ENCODE measurements at regions not wholly inside any gene's neighbourhood (a gene's known extent, or its start where the extent isn't known, plus 50 kb on each side); places are given as distances from the start of the nearest gene placed in this dataset.

- WGBS, 2 experiments (ENCODE audit: extremely low coverage in 2 of 2, insufficient read length in 1 of 2): no CpG with 5 or more reads among the region's 3 CpGs
Observed at GRCh38 chr16:66144641-66145040, 221.8 kb upstream of the CDH5 start.

More at GRCh38 chr16:66144641-66145040, 221.8 kb upstream of the CDH5 start:
- no peaks in the 10 kb centered on the region for H3K79me1 ChIP-seq (ENCODE audit: low read depth in 1 of 2, low read length in 2 of 2)
- no peak overlapping the region for H4K5ac ChIP-seq (ENCODE audit: low read depth, low read length)
- BruUV-seq (replicated peaks): no TSS peak
- H2AFZ ChIP-seq (replicated peaks; ENCODE audit: low read length, poor library complexity): no peak overlapping the region
- in situ Hi-C loops (cut with MboI; ENCODE audit: low sequenced_read_pairs): no loop called here
- H3K9ac ChIP-seq (ENCODE audit: low read depth, low read length): no peak overlapping the region
- TF ChIP-seq BHLHE40 (IDR thresholded peaks at IDR 0.05; ENCODE audit: low read depth, low read length): no peak
- no peak for TF ChIP-seq RCOR1 (IDR thresholded peaks at IDR 0.05; ENCODE audit: insufficient replicate concordance, low read length)
- TF ChIP-seq RFX5 (IDR thresholded peaks at IDR 0.05; ENCODE audit: low read depth, low read length): no peak
- TF ChIP-seq CEBPB (IDR thresholded peaks at IDR 0.05; ENCODE audit: low read depth, low read length): no peak
- TF ChIP-seq RAD21 (IDR thresholded peaks at IDR 0.05; ENCODE audit: low read length): no peak
- no peak for TF ChIP-seq ELK1 (IDR thresholded peaks at IDR 0.05; ENCODE audit: borderline replicate concordance, low read depth, low read length)
- TF ChIP-seq USF2 (IDR thresholded peaks at IDR 0.05; ENCODE audit: low read depth, low read length): no peak
- no peak for TF ChIP-seq SMC3 (IDR thresholded peaks at IDR 0.05; ENCODE audit: low read depth, low read length)
- TF ChIP-seq CHD1 (IDR thresholded peaks at IDR 0.05; ENCODE audit: low read depth, low read length): no peak
- TF ChIP-seq MAZ (IDR thresholded peaks at IDR 0.05; ENCODE audit: borderline replicate concordance, low read depth, low read length): no peak
- TF ChIP-seq NFE2L2 (IDR thresholded peaks at IDR 0.05; ENCODE audit: low read depth, low read length): no peak
- no peak for TF ChIP-seq POLR2A (IDR thresholded peaks at IDR 0.05; ENCODE audit: low read depth, low read length)
- no peaks in the 10 kb centered on the region for H3K36me3 ChIP-seq (ENCODE audit: control insufficient read depth, insufficient read depth, low read length)
- H3K23ac ChIP-seq (ENCODE audit: low read depth, low read length): no peak overlapping the region
- H2BK20ac ChIP-seq (ENCODE audit: low read depth, low read length): no peak overlapping the region
- ChIA-PET CTCF (no interaction called here), POLR2A (ENCODE audit: unreplicated experiment) (no interaction called here)
- no peak overlapping the region for H3K56ac ChIP-seq (ENCODE audit: extremely low read depth, insufficient read depth, low read length)
- H3K9me3 ChIP-seq (ENCODE audit: control insufficient read depth, insufficient read depth, low read length): no peaks in the 10 kb centered on the region; the same call in 1 of the 2 replicates
- no peak overlapping the region; the same call in 1 of the 2 replicates for H3K14ac ChIP-seq (replicated peaks; ENCODE audit: low read depth, low read length)
- no peaks in the 10 kb centered on the region for H4K20me1 ChIP-seq (ENCODE audit: insufficient read depth, low read length)
- ATAC-seq (ENCODE audit: low read depth) (no peak), DNase-seq (no peak)
- H4K8ac ChIP-seq (ENCODE audit: low read depth in 2 of 2, low read length in 2 of 2): no peak overlapping the region
- H2AK5ac ChIP-seq (ENCODE audit: low read depth, low read length): no peak overlapping the region
- H3K9me1 ChIP-seq (ENCODE audit: insufficient read depth, low read length): no peaks in the 10 kb centered on the region
- dilution Hi-C loops (cut with HindIII; ENCODE audit: low sequenced_read_pairs, unreplicated experiment): no loop called here
- no peak overlapping the region for H2BK5ac ChIP-seq (ENCODE audit: low read depth, low read length, poor library complexity, severe bottlenecking)
- 0 out of 2 replicates have a peak overlapping the region, but pooled peaks have one; percentile 21 for H2BK120ac ChIP-seq (ENCODE audit: low read depth, low read length)
- H3K27me3 ChIP-seq (ENCODE audit: control insufficient read depth, insufficient read depth, low read length): no peaks in the 10 kb centered on the region
- no peak overlapping the region for H3K4me3 ChIP-seq (ENCODE audit: insufficient read depth, low read depth, low read length)
- H4K91ac ChIP-seq (ENCODE audit: insufficient read depth, low read depth, low read length): 0 out of 2 replicates have a peak overlapping the region, but pooled peaks have one; percentile 41
- H3K27ac ChIP-seq (ENCODE audit: insufficient read depth, low read length): no peak overlapping the region
- H3K4me2 ChIP-seq (ENCODE audit: low read depth, low read length): no peak overlapping the region
- peaks cover 3% of the 10 kb centered on the region; the same call in 1 of the 2 replicates for H3K4me1 ChIP-seq (ENCODE audit: control insufficient read depth, insufficient read depth, low read length)
- H2AK9ac ChIP-seq (replicated peaks; ENCODE audit: low read depth, low read length, poor library complexity): no peak overlapping the region
- H2BK15ac ChIP-seq (ENCODE audit: low read depth, low read length): no peak overlapping the region
- no peak overlapping the region for H3K4ac ChIP-seq (ENCODE audit: low read depth, low read length)
- intact Hi-C loops (cut with micrococcal nuclease): no loop called here
- H3K18ac ChIP-seq (ENCODE audit: low read depth, low read length): no peak overlapping the region
